Testis (tissue), 2 donors: ENCODE measurements at regions not wholly inside any gene's neighbourhood (a gene's known extent, or its start where the extent isn't known, plus 50 kb on each side); places are given as distances from the start of the nearest gene placed in this dataset.

ENCODE experiments used
- DNase-seq: peaks from one replicate; pipeline ENCODE4 v3.0.0-alpha.2; 2019
- H3K27ac ChIP-seq, 2 donors: fragments of 200-600 bp; sonication (generic); one replicate each; pipeline ENCODE4 v1.5.1; 2019
- H3K27me3 ChIP-seq: fragments of 200-600 bp; sonication (generic); one replicate; pipeline ENCODE4 v1.5.1; 2019
- H3K36me3 ChIP-seq: fragments of 200-600 bp; sonication (generic); one replicate; pipeline ENCODE4 v1.5.1; 2017; ENCODE audit warnings: low read depth; ENCODE audit errors: missing control alignments
- H3K4me1 ChIP-seq: fragments of 200-600 bp; sonication (generic); one replicate; pipeline ENCODE4 v1.5.1; 2019
- H3K4me3 ChIP-seq, 2 donors: fragments of 200-600 bp; sonication (generic); one replicate each; pipeline ENCODE4 v1.5.1; 2017 to 2019
- H3K9me3 ChIP-seq: fragments of 200-600 bp; sonication (generic); one replicate; pipeline ENCODE4 v1.5.1; 2017
- POLR2A ChIP-seq: fragments of 450-650 bp; IDR thresholded peaks from one replicate; pipeline ENCODE4 v1.6.1; 2017; ENCODE audit warnings: antibody characterized with exemption, mild to moderate bottlenecking, moderate library complexity
- WGBS, 2 donors: methylation state at CpG; one replicate each; pipeline ENCODE4 v1.1.5; 2018; 5-methylcytosine and 5-hydroxymethylcytosine counted together
- intact Hi-C: fragments of 100-400 bp; cut with DNase I; formaldehyde crosslinking; loops from one replicate; pipeline ENCODE4 v1.15.1; 2023; ENCODE audit warnings: low total_unique reads
- TF ChIP-seq, protein P1 (sequence below), 3 experiments: fragments of 450-650 bp in 2 of 3; fragments of 200-600 bp in 1 of 3; sonication (generic) in 1 of 3; IDR thresholded peaks; one replicate each; pipeline ENCODE4 v1.5.1; 2016 to 2019; ENCODE audit warnings: antibody characterized with exemption in 3 of 3, mild to moderate bottlenecking in 2 of 3, moderate library complexity in 1 of 3

GRCh38 chrX:45955661-45956060 is 589.6 kb downstream of the ZNF674 start:
- no peaks in the 10 kb centered on the region for H3K27me3 ChIP-seq
- intact Hi-C loops = no loop called here
- H3K4me3 ChIP-seq = no peak overlapping the region
- WGBS, 2 donors = 63 to 79% methylated on average over 1 of the region's 1 CpG
- no peaks in the 10 kb centered on the region for H3K9me3 ChIP-seq
- H3K4me1 ChIP-seq = no peaks in the 10 kb centered on the region
- no peak for DNase-seq
- no peak overlapping the region for H3K27ac ChIP-seq
- no peaks in the 10 kb centered on the region for H3K36me3 ChIP-seq
- no peak for TF ChIP-seq POLR2A
- TF ChIP-seq, protein P1, sequence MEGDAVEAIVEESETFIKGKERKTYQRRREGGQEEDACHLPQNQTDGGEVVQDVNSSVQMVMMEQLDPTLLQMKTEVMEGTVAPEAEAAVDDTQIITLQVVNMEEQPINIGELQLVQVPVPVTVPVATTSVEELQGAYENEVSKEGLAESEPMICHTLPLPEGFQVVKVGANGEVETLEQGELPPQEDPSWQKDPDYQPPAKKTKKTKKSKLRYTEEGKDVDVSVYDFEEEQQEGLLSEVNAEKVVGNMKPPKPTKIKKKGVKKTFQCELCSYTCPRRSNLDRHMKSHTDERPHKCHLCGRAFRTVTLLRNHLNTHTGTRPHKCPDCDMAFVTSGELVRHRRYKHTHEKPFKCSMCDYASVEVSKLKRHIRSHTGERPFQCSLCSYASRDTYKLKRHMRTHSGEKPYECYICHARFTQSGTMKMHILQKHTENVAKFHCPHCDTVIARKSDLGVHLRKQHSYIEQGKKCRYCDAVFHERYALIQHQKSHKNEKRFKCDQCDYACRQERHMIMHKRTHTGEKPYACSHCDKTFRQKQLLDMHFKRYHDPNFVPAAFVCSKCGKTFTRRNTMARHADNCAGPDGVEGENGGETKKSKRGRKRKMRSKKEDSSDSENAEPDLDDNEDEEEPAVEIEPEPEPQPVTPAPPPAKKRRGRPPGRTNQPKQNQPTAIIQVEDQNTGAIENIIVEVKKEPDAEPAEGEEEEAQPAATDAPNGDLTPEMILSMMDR (IDR thresholded peaks at IDR 0.05) = no peak

DNA sequence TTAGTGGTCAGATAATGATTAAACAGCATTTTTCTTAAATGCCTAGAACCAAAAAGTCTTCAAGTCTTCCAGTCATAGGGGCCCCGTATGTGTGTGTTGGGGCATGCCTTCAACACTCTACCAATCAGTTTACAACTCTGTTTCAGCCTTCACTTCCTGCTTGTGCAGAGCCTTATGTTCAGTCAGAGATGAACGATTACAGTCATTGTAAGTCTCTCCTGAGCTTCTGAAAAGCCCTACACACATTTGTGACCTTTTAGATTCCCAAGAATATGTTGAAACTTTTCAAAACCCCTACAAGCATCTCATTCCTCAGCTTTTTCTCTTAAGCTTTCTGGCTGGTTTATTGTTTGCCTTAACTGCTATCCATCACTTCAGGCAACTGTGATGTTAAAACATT is 591.2 kb downstream of the ZNF674 start:
- DNase-seq = no peak
- intact Hi-C loops = no loop called here
- Histone ChIP-seq H3K27me3 (no peaks in the 10 kb centered on the region), H3K4me3 (no peak overlapping the region), H3K9me3 (no peaks in the 10 kb centered on the region), H3K27ac (no peak overlapping the region), H3K36me3 (no peaks in the 10 kb centered on the region), H3K4me1 (no peaks in the 10 kb centered on the region)
- TF ChIP-seq, protein P1 (IDR thresholded peaks at IDR 0.05) = no peak
- WGBS, 2 donors = 56 to 68% methylated on average over 2 of the region's 2 CpGs

- WGBS, 2 donors = 79 to 86% methylated on average over 2 of the region's 2 CpGs
- no peak for DNase-seq
- Histone ChIP-seq H3K4me1 (no peaks in the 10 kb centered on the region), H3K27me3 (no peaks in the 10 kb centered on the region), H3K9me3 (no peaks in the 10 kb centered on the region), H3K27ac (no peak overlapping the region), H3K4me3 (no peak overlapping the region), H3K36me3 (no peaks in the 10 kb centered on the region)
- intact Hi-C loops = no loop called here
- no peak for TF ChIP-seq POLR2A
- TF ChIP-seq, protein P1 (IDR thresholded peaks at IDR 0.05) = no peak
These were observed 593.2 kb downstream of the ZNF674 start for GRCh38 chrX:45952030-45952429.

GRCh38 chrX:45935408-45935807 is 609.8 kb downstream of the ZNF674 start:
- no peak for DNase-seq
- no peaks in the 10 kb centered on the region for H3K27me3 ChIP-seq
- no peaks in the 10 kb centered on the region for H3K36me3 ChIP-seq
- intact Hi-C loops = no loop called here
- no peak for TF ChIP-seq POLR2A
- TF ChIP-seq, protein P1 (IDR thresholded peaks at IDR 0.05) = no peak
- H3K4me1 ChIP-seq = no peaks in the 10 kb centered on the region
- H3K27ac ChIP-seq = no peak overlapping the region
- H3K9me3 ChIP-seq = no peaks in the 10 kb centered on the region
- H3K4me3 ChIP-seq = no peak overlapping the region

GRCh38 chrX:45912316-45912715 is 632.9 kb downstream of the ZNF674 start:
- TF ChIP-seq, protein P1 (IDR thresholded peaks at IDR 0.05) = no peak
- no peak for TF ChIP-seq POLR2A
- Histone ChIP-seq H3K9me3 (no peaks in the 10 kb centered on the region), H3K27ac (no peak overlapping the region), H3K36me3 (no peaks in the 10 kb centered on the region), H3K4me3 (no peak overlapping the region), H3K4me1 (no peaks in the 10 kb centered on the region), H3K27me3 (no peaks in the 10 kb centered on the region)
- no peak for DNase-seq
- intact Hi-C loops = no loop called here
- 85 to 87% methylated on average over 3 of the region's 3 CpGs for WGBS, 2 donors
